Smooth muscle cell (in vitro differentiated cells): ENCODE measurements at regions not wholly inside any gene's neighbourhood (a gene's known extent, or its start where the extent isn't known, plus 50 kb on each side); places are given as distances from the start of the nearest gene placed in this dataset.

Experiments used
- DNase-seq: peaks from one replicate; lab custom pipeline; 2025; ENCODE audit not compliant: unreplicated experiment; lab: John Stamatoyannopoulos, UW
- H2AFZ ChIP-seq: fragments of 200-600 bp; sonication (generic); 2 replicates; pipeline ENCODE4 v1.6.0; 2016; ENCODE audit warnings: antibody characterized with exemption, low read depth, mild to moderate bottlenecking
- H3F3A ChIP-seq: fragments of 200-600 bp; sonication (generic); 2 replicates; pipeline ENCODE4 v1.6.0; 2017; ENCODE audit warnings: antibody characterized with exemption, low read depth
- H3K27ac ChIP-seq: fragments of 200-600 bp; sonication (generic); 2 replicates; pipeline ENCODE4 v1.5.1; 2016; ENCODE audit warnings: low read depth, mild to moderate bottlenecking
- H3K27me3 ChIP-seq: fragments of 200-600 bp; sonication (generic); 2 replicates; pipeline ENCODE4 v1.6.1; 2016; ENCODE audit warnings: low read depth, mild to moderate bottlenecking
- H3K36me3 ChIP-seq: fragments of 200-600 bp; sonication (generic); 2 replicates; pipeline ENCODE4 v1.5.1; 2016; ENCODE audit warnings: low read depth
- H3K4me1 ChIP-seq: fragments of 200-600 bp; sonication (generic); 2 replicates; pipeline ENCODE4 v1.5.1; 2016; ENCODE audit warnings: low read depth
- H3K4me2 ChIP-seq: fragments of 200-600 bp; sonication (generic); 2 replicates; pipeline ENCODE4 v1.6.0; 2016; ENCODE audit warnings: mild to moderate bottlenecking
- H3K4me3 ChIP-seq: fragments of 200-600 bp; sonication (generic); 2 replicates; pipeline ENCODE4 v1.5.1; 2016; ENCODE audit warnings: mild to moderate bottlenecking
- H3K79me2 ChIP-seq: fragments of 200-600 bp; sonication (generic); 2 replicates; pipeline ENCODE4 v1.6.0; 2016; ENCODE audit warnings: low read depth, mild to moderate bottlenecking
- H3K9ac ChIP-seq: fragments of 200-600 bp; sonication (generic); 2 replicates; pipeline ENCODE4 v1.6.0; 2016; ENCODE audit warnings: low read depth
- H3K9me3 ChIP-seq: fragments of 200-600 bp; sonication (generic); replicated peaks from 2 replicates; pipeline ENCODE4 v1.5.1; 2016; ENCODE audit warnings: low read depth
- H4K20me1 ChIP-seq: fragments of 200-600 bp; sonication (generic); 2 replicates; pipeline ENCODE4 v1.6.0; 2016; ENCODE audit warnings: low read depth
- WGBS: methylation state at CpG from one replicate; pipeline ENCODE4 v1.1.7; 2016; ENCODE audit warnings: low lambda C conversion rate; 5-methylcytosine and 5-hydroxymethylcytosine counted together
- TF ChIP-seq, protein P1 (sequence below): fragments of 200-600 bp; sonication (generic); IDR thresholded peaks from 2 replicates; pipeline ENCODE4 v1.5.1; 2017; ENCODE audit warnings: borderline replicate concordance, mild to moderate bottlenecking, antibody characterized with exemption; ENCODE audit not compliant: insufficient read depth, poor library complexity, severe bottlenecking

DNA sequence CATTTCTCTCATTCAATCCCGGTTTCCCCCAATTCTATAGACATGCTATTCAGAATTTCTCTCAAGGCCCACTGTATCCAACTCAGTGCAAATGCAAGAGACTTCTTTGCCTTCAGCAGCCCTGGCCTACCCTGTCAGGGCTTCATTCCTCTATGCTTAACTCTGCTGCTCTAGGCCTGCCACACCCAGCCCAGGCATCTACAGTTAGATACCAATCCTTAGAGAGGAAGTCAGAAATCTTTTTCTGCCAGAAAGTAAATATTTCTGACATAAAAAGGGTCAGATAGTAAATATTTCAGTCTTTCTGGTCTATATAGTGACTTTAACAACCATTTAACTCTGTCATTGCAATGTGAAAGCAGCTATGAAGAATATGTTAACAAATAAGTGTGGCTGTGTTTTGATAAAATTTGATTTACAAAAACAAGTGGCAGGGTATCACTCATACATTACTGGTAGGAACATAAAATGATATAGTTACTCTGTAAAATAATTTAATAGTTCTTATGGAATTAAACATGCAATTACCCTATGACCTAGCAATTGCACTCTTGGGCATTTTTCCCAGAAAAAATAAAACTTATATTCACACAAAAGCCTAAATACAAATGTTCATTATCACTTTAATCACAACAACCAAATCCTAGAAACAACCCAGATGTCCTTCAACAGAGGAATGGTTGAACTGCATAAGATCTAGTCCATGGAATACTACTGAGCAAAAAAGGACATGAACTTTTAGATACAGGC, 942.0 kb downstream of the SQOR start:
- no peaks in the 10 kb centered on the region for H3F3A ChIP-seq
- no peak overlapping the region for H3K27ac ChIP-seq
- no peaks in the 10 kb centered on the region for H4K20me1 ChIP-seq
- no peaks in the 10 kb centered on the region for H3K27me3 ChIP-seq
- TF ChIP-seq, protein P1, sequence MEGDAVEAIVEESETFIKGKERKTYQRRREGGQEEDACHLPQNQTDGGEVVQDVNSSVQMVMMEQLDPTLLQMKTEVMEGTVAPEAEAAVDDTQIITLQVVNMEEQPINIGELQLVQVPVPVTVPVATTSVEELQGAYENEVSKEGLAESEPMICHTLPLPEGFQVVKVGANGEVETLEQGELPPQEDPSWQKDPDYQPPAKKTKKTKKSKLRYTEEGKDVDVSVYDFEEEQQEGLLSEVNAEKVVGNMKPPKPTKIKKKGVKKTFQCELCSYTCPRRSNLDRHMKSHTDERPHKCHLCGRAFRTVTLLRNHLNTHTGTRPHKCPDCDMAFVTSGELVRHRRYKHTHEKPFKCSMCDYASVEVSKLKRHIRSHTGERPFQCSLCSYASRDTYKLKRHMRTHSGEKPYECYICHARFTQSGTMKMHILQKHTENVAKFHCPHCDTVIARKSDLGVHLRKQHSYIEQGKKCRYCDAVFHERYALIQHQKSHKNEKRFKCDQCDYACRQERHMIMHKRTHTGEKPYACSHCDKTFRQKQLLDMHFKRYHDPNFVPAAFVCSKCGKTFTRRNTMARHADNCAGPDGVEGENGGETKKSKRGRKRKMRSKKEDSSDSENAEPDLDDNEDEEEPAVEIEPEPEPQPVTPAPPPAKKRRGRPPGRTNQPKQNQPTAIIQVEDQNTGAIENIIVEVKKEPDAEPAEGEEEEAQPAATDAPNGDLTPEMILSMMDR = no peak
- H3K9ac ChIP-seq = no peak overlapping the region
- H3K9me3 ChIP-seq = no peaks in the 10 kb centered on the region
- H3K4me3 ChIP-seq = no peak overlapping the region
- H3K4me1 ChIP-seq = peaks cover 2% of the 10 kb centered on the region
- H3K36me3 ChIP-seq = no peaks in the 10 kb centered on the region
- no peak for DNase-seq
- no peak overlapping the region for H2AFZ ChIP-seq
- WGBS = 77% methylated on average over 1 of the region's 1 CpG
- no peak overlapping the region for H3K4me2 ChIP-seq
- no peaks in the 10 kb centered on the region for H3K79me2 ChIP-seq

DNA sequence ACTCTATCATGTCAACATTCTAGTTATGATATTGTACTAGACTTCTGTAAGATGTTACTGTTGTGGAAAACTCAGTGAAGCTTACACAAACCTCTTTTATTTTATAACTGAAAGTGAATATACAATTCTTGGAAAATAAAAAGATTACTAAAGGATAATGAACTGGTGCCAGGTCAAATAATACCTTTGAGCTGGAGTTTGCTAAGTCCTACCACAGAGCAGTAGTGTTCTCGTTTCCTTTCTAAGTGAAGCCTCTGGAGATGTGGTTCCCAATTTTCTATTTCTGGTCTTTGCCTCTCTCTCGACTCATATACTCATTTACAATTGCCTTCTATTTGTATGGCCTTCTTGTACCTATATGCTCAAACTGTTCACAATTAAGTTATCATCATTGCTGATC, 942.9 kb downstream of the SQOR start:
- WGBS = 73% methylated on average over 2 of the region's 2 CpGs

DNA sequence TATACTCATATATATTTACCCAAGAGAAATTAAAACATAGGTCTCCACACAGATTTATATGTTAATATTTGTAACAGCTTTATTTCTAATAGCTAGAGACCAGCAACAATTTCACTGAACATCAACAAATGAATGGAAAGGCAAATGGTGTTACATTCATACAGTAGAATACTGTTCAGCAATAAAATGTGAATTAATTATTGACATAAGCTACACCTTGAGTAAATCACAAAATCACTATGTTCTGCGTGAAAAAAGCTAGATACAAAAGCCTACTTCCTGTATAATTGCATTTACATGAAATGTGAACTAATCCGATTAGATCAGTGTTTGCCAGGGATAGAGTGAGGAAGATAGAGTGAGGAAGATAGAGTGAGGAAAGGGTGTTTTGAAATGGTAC, 945.7 kb downstream of the SQOR start:
- WGBS = 43% methylated on average over 2 of the region's 2 CpGs
- no peak overlapping the region for H3K27ac ChIP-seq
- TF ChIP-seq, protein P1 = no peak

More for the DNA sequence above, 942.9 kb downstream of the SQOR start:
- Histone ChIP-seq H4K20me1 (no peaks in the 10 kb centered on the region), H3K79me2 (no peaks in the 10 kb centered on the region), H3K27ac (no peak overlapping the region), H3K9ac (no peak overlapping the region), H3K4me3 (no peak overlapping the region), H3K9me3 (no peaks in the 10 kb centered on the region), H3K36me3 (no peaks in the 10 kb centered on the region), H3F3A (no peaks in the 10 kb centered on the region), H3K4me1 (peaks cover 2% of the 10 kb centered on the region), H3K4me2 (no peak overlapping the region), H3K27me3 (no peaks in the 10 kb centered on the region), H2AFZ (no peak overlapping the region)
- TF ChIP-seq, protein P1 = no peak
- no peak for DNase-seq

DNA sequence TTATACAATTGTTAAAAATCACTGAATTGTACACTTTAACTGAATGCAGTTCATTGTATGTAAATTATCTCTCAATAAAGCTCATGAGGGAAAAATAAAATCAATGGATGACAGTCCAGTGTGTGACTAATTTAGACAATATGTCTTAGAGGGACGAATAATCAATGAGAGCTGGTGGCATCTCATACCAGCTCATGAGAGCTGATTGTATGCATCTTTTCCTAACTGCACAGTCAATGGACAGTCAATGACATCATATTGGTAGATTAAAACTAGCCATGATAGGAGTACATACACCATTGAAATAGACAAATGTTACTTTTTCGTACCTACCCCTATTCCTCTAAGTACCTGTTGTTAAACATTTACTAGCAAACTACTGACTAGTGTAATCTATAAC, 946.1 kb downstream of the SQOR start:
- H3K27ac ChIP-seq = no peak overlapping the region
- H3K9me3 ChIP-seq = no peaks in the 10 kb centered on the region
- H3K4me2 ChIP-seq = no peak overlapping the region
- H3F3A ChIP-seq = no peaks in the 10 kb centered on the region
- no peak overlapping the region for H3K4me3 ChIP-seq
- no peak for DNase-seq
- H3K36me3 ChIP-seq = no peaks in the 10 kb centered on the region
- H3K79me2 ChIP-seq = no peaks in the 10 kb centered on the region
- H3K4me1 ChIP-seq = no peaks in the 10 kb centered on the region
- TF ChIP-seq, protein P1 = no peak
- no peaks in the 10 kb centered on the region for H4K20me1 ChIP-seq
- H3K27me3 ChIP-seq = no peaks in the 10 kb centered on the region
- no peak overlapping the region for H2AFZ ChIP-seq
- WGBS = 89% methylated on average over 2 of the region's 2 CpGs
- H3K9ac ChIP-seq = no peak overlapping the region

More for the DNA sequence above, 945.7 kb downstream of the SQOR start:
- H3K27me3 ChIP-seq = no peaks in the 10 kb centered on the region
- no peaks in the 10 kb centered on the region for H4K20me1 ChIP-seq
- H2AFZ ChIP-seq = no peak overlapping the region
- no peaks in the 10 kb centered on the region for H3K79me2 ChIP-seq
- no peak overlapping the region for H3K4me3 ChIP-seq
- H3K4me2 ChIP-seq = no peak overlapping the region
- H3K9me3 ChIP-seq = no peaks in the 10 kb centered on the region
- H3K9ac ChIP-seq = no peak overlapping the region
- no peak for DNase-seq
- H3K4me1 ChIP-seq = no peaks in the 10 kb centered on the region
- no peaks in the 10 kb centered on the region for H3K36me3 ChIP-seq
- H3F3A ChIP-seq = no peaks in the 10 kb centered on the region
